ENCODE measurements at regions not wholly inside any gene's neighbourhood (a gene's known extent, or its start where the extent isn't known, plus 50 kb on each side); places are given as distances from the start of the nearest gene placed in this dataset.
A peak's percentile ranks its signal among the peaks of the same experiment; 100 is the strongest.

GRCh38 chr4:17094159-17094875 is 195.9 kb upstream of the LDB2 start:
- Histone ChIP-seq H3K79me2 (ENCODE audit: control insufficient read depth, insufficient read depth, low read length) (no peaks in the 10 kb centered on the region), H3K4me3 (ENCODE audit: low read length) (no peak overlapping the region)
- no CpG with 5 or more reads among the region's 4 CpGs for WGBS (ENCODE audit: extremely low coverage, insufficient coverage, low lambda C conversion rate)

GRCh38 chr4:17093481-17093880 is 195.0 kb upstream of the LDB2 start:
- no peak overlapping the region for H3K9ac ChIP-seq (ENCODE audit: low read length)
- no peak overlapping the region for H2BK15ac ChIP-seq (replicated peaks; ENCODE audit: low read depth)
- H2BK120ac ChIP-seq (ENCODE audit: low read depth, low read length) = no peak overlapping the region
- H4K5ac ChIP-seq (ENCODE audit: low read length) = no peak overlapping the region
- no peaks in the 10 kb centered on the region for H3K36me3 ChIP-seq (ENCODE audit: control insufficient read depth, insufficient read depth, low read length)
- no peak overlapping the region for H3K4ac ChIP-seq (ENCODE audit: low read depth, low read length)
- H3K27ac ChIP-seq (ENCODE audit: low read depth, low read length) = no peak overlapping the region
- H3K79me2 ChIP-seq (ENCODE audit: control insufficient read depth, insufficient read depth, low read length) = no peaks in the 10 kb centered on the region
- no peak overlapping the region for H2BK5ac ChIP-seq (ENCODE audit: low read length)
- no peak overlapping the region for H4K8ac ChIP-seq (ENCODE audit: low read depth, low read length)
- no peak overlapping the region for H3K4me2 ChIP-seq (ENCODE audit: low read length)
- no peak for DNase-seq
- no peak overlapping the region for H3K18ac ChIP-seq (ENCODE audit: low read length)
- no peaks in the 10 kb centered on the region for H3K27me3 ChIP-seq (ENCODE audit: insufficient read depth, low read length, poor library complexity)
- H3K56ac ChIP-seq (ENCODE audit: low read length) = no peak overlapping the region
- no peak overlapping the region for H3K23ac ChIP-seq (ENCODE audit: low read length)
- H3K4me1 ChIP-seq (ENCODE audit: control insufficient read depth, low read depth, low read length) = peaks cover 13% of the 10 kb centered on the region
- no peak overlapping the region for H3K4me3 ChIP-seq (ENCODE audit: low read length)
- H2AK5ac ChIP-seq (ENCODE audit: low read length) = peak overlapping the region; percentile 11
- H3K79me1 ChIP-seq (ENCODE audit: low read length) = no peaks in the 10 kb centered on the region
- no CpG with 5 or more reads among the region's 5 CpGs for WGBS (ENCODE audit: extremely low coverage, insufficient coverage, low lambda C conversion rate)

More at GRCh38 chr4:17094159-17094875, 195.9 kb upstream of the LDB2 start:
- Histone ChIP-seq H3K18ac (ENCODE audit: low read length) (no peak overlapping the region), H3K27me3 (ENCODE audit: insufficient read depth, low read length, poor library complexity) (no peaks in the 10 kb centered on the region), H2BK120ac (ENCODE audit: low read depth, low read length) (no peak overlapping the region), H3K79me1 (ENCODE audit: low read length) (no peaks in the 10 kb centered on the region), H2AK5ac (ENCODE audit: low read length) (no peak overlapping the region), H3K4me2 (ENCODE audit: low read length) (no peak overlapping the region), H4K5ac (ENCODE audit: low read length) (no peak overlapping the region), H4K8ac (ENCODE audit: low read depth, low read length) (no peak overlapping the region), H3K27ac (ENCODE audit: low read depth, low read length) (no peak overlapping the region), H3K4me1 (ENCODE audit: control insufficient read depth, low read depth, low read length) (peaks cover 13% of the 10 kb centered on the region), H3K56ac (ENCODE audit: low read length) (peak overlapping the region; percentile 12), H3K36me3 (ENCODE audit: control insufficient read depth, insufficient read depth, low read length) (no peaks in the 10 kb centered on the region), H2BK15ac (replicated peaks; ENCODE audit: low read depth) (no peak overlapping the region), H3K4ac (ENCODE audit: low read depth, low read length) (no peak overlapping the region), H3K9ac (ENCODE audit: low read length) (no peak overlapping the region), H3K23ac (ENCODE audit: low read length) (no peak overlapping the region), H2BK5ac (ENCODE audit: low read length) (no peak overlapping the region)
- DNase-seq = no peak

DNA sequence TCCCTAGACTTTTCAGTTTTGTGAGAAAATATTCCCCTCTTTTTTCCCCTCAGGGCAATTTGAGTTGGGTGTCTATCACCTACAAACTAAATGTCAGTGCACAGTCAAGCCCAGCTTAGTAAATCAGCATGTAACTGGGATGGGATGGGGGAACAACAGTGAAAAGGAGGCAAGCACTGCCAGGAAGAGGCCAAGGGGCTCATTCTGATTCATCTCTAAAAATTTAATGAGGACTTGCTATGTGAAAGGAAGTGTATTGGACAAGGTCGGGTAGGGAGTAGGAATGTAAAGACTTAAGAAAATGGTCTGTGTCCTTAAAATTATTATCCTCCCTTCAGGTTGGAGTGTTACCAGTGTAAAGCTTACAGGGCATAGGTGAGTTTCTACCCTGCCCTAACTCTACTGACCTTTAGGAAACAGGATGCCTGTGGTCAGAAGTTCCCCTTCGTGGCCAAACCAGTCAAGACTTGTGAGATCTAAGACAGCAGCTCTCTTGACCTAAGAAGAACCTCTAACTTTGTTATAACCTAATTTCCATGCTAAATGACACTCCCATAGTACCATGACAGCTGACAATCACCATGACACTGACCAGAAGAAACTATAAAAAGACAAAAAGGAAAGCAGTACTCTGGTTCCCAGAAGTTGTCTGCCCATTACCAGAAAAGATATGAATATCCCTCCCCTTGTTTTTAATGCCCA is 194.4 kb upstream of the LDB2 start:
- Histone ChIP-seq H3K4me2 (ENCODE audit: low read length) (no peak overlapping the region), H3K56ac (ENCODE audit: low read length) (no peak overlapping the region), H3K4me3 (ENCODE audit: low read length) (no peak overlapping the region), H3K4ac (ENCODE audit: low read depth, low read length) (no peak overlapping the region), H3K79me2 (ENCODE audit: control insufficient read depth, insufficient read depth, low read length) (no peaks in the 10 kb centered on the region), H3K79me1 (ENCODE audit: low read length) (no peaks in the 10 kb centered on the region), H3K27me3 (ENCODE audit: insufficient read depth, low read length, poor library complexity) (no peaks in the 10 kb centered on the region), H3K9ac (ENCODE audit: low read length) (no peak overlapping the region), H3K23ac (ENCODE audit: low read length) (no peak overlapping the region), H3K36me3 (ENCODE audit: control insufficient read depth, insufficient read depth, low read length) (no peaks in the 10 kb centered on the region), H3K4me1 (ENCODE audit: control insufficient read depth, low read depth, low read length) (peaks cover 13% of the 10 kb centered on the region), H4K8ac (ENCODE audit: low read depth, low read length) (no peak overlapping the region), H2BK15ac (replicated peaks; ENCODE audit: low read depth) (no peak overlapping the region), H2AK5ac (ENCODE audit: low read length) (no peak overlapping the region), H3K18ac (ENCODE audit: low read length) (no peak overlapping the region), H3K27ac (ENCODE audit: low read depth, low read length) (no peak overlapping the region), H2BK120ac (ENCODE audit: low read depth, low read length) (no peak overlapping the region), H4K5ac (ENCODE audit: low read length) (no peak overlapping the region), H2BK5ac (ENCODE audit: low read length) (no peak overlapping the region)
- no peak for DNase-seq
- WGBS (ENCODE audit: extremely low coverage, insufficient coverage, low lambda C conversion rate) = no CpG with 5 or more reads among the region's 2 CpGs

DNA sequence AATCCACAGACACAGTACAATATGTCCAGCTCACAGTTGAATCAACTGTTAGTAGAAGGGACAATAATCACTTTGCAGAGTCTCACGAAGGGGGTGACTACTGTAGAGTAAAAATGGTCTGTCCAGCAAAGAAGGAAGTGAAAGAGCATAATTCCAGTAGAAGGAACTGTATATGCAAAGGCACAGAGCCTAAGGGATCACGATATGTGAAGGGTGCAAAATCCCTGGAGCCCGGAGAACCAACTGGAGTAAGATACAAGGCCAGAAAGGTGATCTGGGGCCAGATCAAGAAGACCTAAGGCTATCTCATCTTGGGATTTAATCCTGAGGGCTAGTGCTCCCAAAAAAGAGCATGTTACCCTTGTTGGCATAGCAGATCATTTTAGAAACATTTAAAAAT is 192.7 kb upstream of the LDB2 start:
- no peak overlapping the region for H4K8ac ChIP-seq (ENCODE audit: low read depth, low read length)
- WGBS (ENCODE audit: extremely low coverage, insufficient coverage, low lambda C conversion rate) = no CpG with 5 or more reads among the region's 3 CpGs
- H3K79me1 ChIP-seq (ENCODE audit: low read length) = no peaks in the 10 kb centered on the region
- H2BK15ac ChIP-seq (replicated peaks; ENCODE audit: low read depth) = no peak overlapping the region
- no peak overlapping the region for H3K27ac ChIP-seq (ENCODE audit: low read depth, low read length)
- H3K4ac ChIP-seq (ENCODE audit: low read depth, low read length) = no peak overlapping the region
- H2BK5ac ChIP-seq (ENCODE audit: low read length) = no peak overlapping the region
- no peak overlapping the region for H3K56ac ChIP-seq (ENCODE audit: low read length)
- no peak for DNase-seq
- H3K36me3 ChIP-seq (ENCODE audit: control insufficient read depth, insufficient read depth, low read length) = no peaks in the 10 kb centered on the region
- H2BK120ac ChIP-seq (ENCODE audit: low read depth, low read length) = no peak overlapping the region
- no peak overlapping the region for H2AK5ac ChIP-seq (ENCODE audit: low read length)
- H3K23ac ChIP-seq (ENCODE audit: low read length) = no peak overlapping the region
- no peak overlapping the region for H3K18ac ChIP-seq (ENCODE audit: low read length)
- no peaks in the 10 kb centered on the region for H3K79me2 ChIP-seq (ENCODE audit: control insufficient read depth, insufficient read depth, low read length)
- peaks cover 11% of the 10 kb centered on the region for H3K4me1 ChIP-seq (ENCODE audit: control insufficient read depth, low read depth, low read length)
- no peaks in the 10 kb centered on the region for H3K27me3 ChIP-seq (ENCODE audit: insufficient read depth, low read length, poor library complexity)
- H3K4me2 ChIP-seq (ENCODE audit: low read length) = no peak overlapping the region
- no peak overlapping the region for H3K4me3 ChIP-seq (ENCODE audit: low read length)
- H3K9ac ChIP-seq (ENCODE audit: low read length) = no peak overlapping the region
- H4K5ac ChIP-seq (ENCODE audit: low read length) = no peak overlapping the region

DNA sequence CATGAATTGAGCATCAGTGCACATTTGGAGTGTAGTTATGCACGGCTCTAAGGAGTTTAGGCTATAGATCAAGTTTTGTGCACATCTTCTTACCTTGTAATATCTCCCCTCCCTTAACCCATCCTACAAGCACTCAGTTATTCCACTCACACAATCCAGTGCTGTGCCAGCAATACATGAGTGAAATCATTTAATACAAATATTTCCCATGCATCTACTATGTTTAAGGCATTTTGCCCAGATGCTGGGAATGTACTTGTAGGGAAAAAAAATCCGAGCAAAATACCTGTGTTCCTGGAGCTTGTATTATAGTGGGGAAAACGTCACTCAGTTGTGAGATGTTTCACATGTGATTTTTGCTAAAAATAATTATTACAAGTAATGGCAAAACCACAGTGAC is 191.6 kb upstream of the LDB2 start:
- Histone ChIP-seq H3K79me2 (ENCODE audit: control insufficient read depth, insufficient read depth, low read length) (no peaks in the 10 kb centered on the region), H3K4me1 (ENCODE audit: control insufficient read depth, low read depth, low read length) (peaks cover 6% of the 10 kb centered on the region), H3K56ac (ENCODE audit: low read length) (no peak overlapping the region), H3K36me3 (ENCODE audit: control insufficient read depth, insufficient read depth, low read length) (no peaks in the 10 kb centered on the region), H3K23ac (ENCODE audit: low read length) (no peak overlapping the region), H2BK15ac (replicated peaks; ENCODE audit: low read depth) (no peak overlapping the region), H4K5ac (ENCODE audit: low read length) (no peak overlapping the region), H2AK5ac (ENCODE audit: low read length) (no peak overlapping the region), H2BK120ac (ENCODE audit: low read depth, low read length) (no peak overlapping the region), H4K8ac (ENCODE audit: low read depth, low read length) (no peak overlapping the region), H3K27me3 (ENCODE audit: insufficient read depth, low read length, poor library complexity) (no peaks in the 10 kb centered on the region), H3K27ac (ENCODE audit: low read depth, low read length) (no peak overlapping the region), H3K4ac (ENCODE audit: low read depth, low read length) (no peak overlapping the region), H3K9ac (ENCODE audit: low read length) (no peak overlapping the region), H3K79me1 (ENCODE audit: low read length) (no peaks in the 10 kb centered on the region), H2BK5ac (ENCODE audit: low read length) (no peak overlapping the region), H3K4me2 (ENCODE audit: low read length) (no peak overlapping the region), H3K4me3 (ENCODE audit: low read length) (no peak overlapping the region), H3K18ac (ENCODE audit: low read length) (no peak overlapping the region)
- no CpG with 5 or more reads among the region's 3 CpGs for WGBS (ENCODE audit: extremely low coverage, insufficient coverage, low lambda C conversion rate)
- no peak for DNase-seq
